ENCODE measurements at regions not wholly inside any gene's neighbourhood (a gene's known extent, or its start where the extent isn't known, plus 50 kb on each side); places are given as distances from the start of the nearest gene placed in this dataset.

DNA sequence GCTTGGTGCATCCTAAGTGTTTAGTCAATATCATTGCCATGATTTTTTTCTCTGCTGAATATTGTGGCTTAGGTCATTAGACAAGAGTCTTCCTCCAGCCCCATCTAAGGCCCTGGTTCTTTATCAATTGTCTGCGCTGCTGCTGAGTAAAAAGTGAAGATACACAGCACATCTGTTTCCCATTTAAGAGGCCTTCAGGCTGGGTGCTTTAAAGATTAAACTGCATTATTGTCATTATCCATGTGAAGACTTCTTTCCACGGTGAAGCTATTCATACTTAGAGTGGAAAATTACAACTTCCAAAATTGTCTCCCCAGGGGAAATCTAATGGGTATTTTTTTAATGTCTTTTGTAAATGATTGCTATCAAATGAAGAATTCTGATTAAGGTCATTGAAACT, 719.8 kb upstream of the LRRC4C start:
- no peak for DNase-seq (ENCODE audit: low spot score)

DNA sequence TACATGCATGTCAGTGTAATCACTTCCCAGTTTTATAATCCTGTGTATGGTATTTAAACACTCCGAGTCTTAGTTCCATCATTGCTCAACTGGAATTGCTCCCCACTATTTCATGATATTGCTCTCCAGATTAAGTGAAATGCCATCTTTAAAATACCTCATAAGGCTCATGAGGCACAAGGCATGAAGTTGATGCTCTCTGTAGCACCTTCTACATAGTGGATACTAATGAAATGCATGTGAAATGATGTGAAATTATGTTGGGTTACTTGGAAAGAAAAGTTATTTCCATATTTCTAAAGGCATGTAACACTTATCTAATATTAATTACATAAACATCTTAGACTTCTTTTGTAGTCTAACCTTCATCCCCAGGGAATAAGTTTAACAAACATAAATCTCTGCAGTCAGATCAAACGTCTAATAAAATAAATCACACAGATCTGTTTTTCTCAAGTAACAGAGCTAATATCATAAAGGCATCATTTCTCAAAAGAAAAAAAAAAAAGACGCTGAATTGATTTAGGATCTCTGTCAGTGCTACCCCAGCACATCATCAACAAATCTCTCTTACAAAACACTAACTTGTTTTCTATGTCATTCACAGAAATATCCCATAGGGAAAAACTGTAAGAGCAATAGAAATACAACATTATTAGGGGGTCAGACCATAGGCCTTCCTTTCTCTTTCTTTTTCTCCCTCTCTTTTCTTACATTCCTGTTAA, 736.0 kb upstream of the LRRC4C start:
- no peak for DNase-seq (ENCODE audit: low spot score)

DNA sequence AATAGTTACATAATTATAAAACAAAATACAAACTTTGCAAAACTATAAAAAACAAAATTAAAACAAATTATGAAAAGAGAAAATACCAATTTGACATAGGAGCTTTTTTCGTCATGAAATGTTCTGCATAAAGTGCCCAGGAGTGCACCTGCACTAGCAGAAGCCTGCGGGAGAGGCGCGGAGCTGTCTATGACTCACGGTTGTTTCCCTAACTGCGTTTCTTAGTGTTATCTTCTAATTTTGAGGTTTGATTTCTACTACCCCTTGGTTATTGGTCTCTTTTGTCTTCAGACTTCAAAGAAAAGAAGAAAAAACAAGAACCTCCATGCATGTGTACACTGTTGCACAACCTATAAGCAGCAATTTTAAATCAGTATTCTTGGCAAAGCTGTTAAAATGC, 740.9 kb upstream of the LRRC4C start:
- no peak for DNase-seq (ENCODE audit: low spot score)

DNA sequence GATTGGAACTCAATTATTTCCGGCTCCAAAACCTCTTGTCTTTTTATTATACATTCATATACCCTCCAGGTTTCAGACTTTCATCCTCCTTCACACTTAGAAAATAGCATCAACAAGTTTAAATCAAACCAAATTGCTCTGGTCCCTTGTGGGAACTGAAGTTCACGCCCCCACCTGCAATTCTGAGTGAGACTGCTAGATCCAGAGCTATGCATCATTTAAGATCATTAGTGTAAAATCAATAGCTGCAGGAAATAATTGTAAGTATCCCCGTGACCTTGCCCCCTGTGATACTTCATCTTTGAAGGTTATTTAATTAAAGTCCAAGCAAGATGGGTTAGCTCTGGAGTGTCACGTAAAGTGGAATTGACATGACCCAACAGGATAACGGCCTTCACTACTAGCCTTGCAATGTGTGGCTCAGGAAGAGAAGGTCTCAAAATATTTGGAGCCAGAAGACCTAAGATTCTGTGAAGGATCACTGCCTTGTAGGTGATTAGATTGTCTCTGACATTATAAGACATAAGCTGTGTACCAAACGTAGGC, 742.2 kb upstream of the LRRC4C start:
- DNase-seq (ENCODE audit: low spot score) = no peak

DNA sequence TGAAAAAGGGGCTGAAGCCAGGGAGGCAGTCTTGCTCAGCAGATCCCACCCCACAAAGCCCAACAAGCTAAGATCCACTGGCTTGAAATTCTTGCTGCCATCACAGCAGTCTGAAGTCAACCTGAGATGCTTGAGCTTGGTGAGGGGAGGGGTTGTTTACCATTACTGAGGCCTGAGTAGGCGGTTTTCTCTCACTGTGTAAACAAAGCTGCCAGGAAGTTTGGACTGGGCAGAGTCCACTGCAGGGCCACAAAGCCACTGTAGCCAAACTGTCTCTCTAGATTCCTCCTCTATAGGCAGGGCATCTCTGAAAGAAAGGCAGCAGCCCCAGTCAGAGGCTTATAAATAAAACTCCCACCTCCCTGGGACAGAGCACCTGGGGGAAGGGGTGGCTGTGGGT, 746.1 kb upstream of the LRRC4C start:
- DNase-seq (ENCODE audit: low spot score) = no peak

DNA sequence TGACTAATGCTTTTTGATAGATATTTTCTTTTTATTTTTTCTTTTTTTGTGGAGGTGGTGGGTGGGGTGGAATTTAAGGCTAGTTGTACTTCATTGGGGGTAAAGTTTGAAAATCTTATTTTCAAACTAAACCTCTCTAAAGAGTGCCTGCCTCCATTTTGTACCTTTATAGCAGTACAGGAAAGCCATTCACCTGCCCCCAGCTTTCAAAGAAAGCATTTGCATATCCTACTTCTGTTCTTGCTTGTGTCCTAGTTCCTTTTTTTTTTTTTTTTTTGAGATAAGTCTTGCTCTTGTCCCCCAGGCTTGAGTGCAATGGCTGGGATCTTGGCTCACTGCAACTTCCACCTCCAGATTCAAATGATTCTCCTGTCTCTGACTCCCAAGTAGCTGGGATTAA, 766.2 kb upstream of the LRRC4C start:
- DNase-seq (ENCODE audit: low spot score) = no peak

DNA sequence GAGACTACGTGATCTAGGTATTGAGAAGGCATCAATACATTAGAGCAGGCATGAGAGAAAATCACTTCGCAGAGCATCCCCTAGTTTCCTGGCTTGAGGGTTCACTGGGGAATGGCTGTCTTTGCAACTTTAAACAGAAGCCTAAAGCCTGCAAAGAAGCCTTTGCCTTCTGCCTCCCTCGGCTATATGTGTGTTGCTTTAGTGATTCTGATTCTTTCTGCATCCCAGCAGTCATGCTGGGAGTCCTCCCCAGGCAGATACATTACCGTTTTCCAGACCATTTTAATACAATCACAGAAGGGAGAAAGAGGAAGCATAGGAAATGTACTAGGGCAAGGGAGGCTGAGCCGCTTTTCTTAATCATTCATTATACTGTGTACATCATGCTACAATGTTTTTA, 773.2 kb upstream of the LRRC4C start:
- DNase-seq (ENCODE audit: low spot score) = no peak

DNA sequence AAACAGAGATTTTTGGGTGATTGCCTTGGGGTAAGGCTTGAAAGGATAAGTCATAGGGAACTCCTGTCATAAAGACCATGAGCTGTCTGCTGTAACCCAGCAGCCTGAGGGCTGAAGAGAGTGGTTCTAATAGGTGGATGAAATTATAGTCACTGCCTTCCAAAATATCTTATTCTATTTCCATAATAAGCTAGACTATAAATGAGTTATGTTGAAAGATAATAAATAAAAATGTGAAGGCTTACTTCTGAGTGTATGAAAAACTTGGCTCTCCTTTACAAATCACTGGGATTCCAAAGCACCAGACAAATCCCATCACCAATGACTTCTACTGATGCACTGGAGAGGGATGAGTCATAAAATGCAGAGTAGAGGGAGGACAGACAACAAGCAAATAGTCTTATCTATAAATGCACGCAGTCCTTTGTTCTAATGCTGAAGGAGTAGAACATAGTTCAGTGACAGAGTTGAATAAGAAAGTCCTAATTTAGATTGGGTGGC, 775.0 kb upstream of the LRRC4C start:
- DNase-seq (ENCODE audit: low spot score) = no peak

DNA sequence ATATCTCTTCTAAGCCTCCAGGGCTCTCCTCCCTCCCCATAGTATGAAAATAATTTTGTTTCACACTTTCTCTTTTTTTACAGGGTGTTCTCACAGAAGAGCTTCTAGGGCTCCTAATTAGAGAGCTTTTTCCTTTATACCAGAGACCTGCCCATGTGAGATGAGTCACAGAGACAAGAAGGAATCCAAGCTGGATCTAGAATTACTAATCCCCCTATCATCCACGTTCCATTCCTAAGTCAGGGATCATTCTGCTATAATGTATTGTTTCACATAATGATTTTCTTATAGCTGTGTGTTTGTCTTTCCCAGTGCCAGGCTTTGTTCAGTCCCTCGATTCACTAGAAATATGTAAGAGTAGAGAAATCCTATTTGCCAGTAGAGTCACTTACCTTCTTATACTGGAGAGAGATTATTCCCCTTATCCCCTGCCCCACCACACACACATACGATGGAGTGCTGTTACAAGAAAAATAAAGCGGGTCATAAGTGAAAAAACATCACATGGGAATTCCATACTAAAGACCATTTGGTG, 778.3 kb upstream of the LRRC4C start:
- no peak for DNase-seq (ENCODE audit: low spot score)

DNA sequence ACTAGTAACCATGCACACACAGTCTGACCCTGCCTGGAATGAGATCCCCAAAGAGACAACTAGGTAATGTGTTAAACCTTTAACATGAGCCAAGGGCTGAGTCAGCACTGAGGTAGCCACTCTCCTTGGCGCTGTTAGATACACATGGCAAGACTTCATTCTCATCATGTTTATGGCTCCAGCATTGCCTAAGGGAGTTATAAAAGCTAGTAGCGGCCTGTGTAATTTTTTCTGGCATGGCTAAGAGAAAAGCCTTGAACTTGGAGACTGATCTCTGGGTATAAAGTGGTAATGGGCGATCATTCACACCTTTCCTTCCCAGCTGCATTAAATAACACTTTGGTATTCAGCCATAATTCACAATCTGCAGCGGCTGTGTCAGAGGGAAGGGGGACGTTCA, 779.7 kb upstream of the LRRC4C start:
- DNase-seq (ENCODE audit: low spot score) = no peak

DNA sequence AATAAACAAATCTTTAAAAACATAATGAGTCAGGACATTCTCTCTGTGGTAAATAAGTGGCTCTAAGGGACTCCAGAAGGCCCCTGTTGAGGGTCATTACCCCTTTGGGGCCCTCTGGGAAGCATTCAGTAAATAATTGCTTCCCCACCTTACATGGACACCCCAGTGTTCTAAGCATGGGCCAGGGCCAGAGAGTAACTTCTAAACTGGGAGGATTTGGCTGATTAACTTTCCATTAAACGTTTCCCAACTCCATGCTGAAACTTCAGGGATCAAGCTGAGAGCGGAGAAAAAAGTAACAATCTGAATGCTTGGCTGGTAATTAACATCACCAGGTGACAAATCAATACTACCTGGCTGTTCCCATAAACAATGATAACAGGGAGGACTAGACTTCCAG, 783.9 kb upstream of the LRRC4C start:
- no peak for DNase-seq (ENCODE audit: low spot score)

DNA sequence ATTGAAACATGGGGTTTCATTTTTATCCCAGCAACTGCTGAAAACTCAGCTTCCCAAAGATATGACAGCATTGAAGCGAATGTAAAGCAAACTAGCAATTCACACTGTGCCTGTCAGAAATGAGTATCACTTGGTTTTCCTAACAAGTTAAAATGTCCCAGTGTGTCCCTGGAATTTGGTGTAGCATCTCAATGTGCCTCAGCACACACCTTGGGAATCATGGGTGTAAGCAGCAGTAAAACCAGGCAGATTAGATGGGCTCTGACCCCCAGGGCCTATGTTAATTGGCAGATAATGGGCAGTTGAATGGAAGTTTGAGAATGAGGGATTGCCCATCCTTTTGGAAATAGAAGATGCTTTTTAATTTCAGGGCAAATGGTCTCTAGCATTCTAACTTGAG, 784.9 kb upstream of the LRRC4C start:
- DNase-seq (ENCODE audit: low spot score) = no peak

DNA sequence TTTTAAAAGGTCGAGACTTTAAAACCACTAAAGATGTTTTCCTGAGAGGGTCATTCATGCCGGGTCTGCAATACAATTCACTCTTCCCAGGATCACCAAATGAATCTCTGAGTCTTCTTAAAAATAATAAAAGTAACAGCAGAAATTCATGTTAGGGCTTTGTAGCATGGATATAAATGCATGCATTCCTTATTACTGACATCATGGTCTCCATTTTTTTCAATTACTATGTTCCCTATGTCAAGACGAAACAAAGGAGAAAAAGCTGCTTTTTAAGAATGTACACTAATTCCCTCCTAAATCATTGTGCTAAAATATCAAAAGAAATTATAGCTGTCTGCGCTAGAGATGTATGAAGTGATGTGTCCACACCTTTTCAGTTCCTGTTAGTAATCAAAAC, 789.9 kb upstream of the LRRC4C start:
- DNase-seq (ENCODE audit: low spot score) = no peak

DNA sequence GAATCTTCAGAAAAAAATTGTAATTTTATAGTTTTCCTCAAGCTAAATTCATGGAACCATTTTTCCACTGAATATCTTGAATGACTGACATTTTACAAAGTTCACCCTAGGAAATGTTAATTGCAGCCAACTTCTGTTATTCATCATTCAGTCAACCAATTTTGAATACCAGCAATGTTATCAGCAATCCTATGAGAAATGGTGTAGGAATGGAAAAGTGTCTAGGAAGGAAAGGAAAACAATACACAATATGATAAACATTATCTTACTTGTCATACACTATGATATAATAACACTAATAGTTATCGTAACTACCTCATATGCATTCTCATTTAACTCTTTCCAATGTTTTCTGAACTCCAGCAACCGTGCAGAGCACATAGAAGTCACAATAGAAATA, 790.5 kb upstream of the LRRC4C start:
- DNase-seq (ENCODE audit: low spot score) = no peak

DNA sequence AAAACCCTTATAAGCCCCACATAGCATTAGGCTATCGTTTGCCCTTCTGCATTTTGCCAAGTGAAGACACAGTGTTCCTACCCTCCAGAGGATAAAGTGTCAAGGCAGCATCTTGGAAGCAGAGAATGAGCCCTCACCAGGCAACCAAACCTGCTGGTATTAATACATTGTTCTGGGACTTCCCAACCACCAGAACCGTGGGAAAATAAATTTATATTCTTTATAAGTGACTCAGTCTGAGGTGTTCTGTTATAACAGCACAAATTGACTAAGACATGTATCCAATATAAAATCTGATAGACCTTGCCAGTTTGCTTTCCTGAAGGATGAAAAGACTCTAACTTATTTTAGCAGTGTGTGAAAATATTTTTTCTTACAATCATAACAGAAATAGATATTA, 792.5 kb upstream of the LRRC4C start:
- DNase-seq (ENCODE audit: low spot score) = no peak

DNA sequence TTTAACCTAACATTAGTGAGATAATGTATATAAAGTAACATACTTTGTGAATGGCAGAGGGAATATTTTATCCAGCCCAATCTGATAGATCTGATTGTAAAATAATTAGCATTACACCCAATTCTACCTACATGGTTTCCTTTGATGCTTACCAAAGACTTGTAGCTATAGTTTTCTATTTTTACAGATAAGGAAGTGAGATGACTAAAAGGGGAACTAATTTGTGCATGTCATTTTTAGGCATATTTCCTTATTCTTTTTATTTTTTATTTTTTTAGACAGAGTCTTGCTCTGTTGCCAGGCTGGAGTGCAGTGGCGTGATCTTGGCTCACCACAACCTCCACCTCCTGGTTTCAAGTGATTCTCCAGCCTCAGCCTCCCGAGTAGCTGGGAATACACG, 793.7 kb upstream of the LRRC4C start:
- no peak for DNase-seq (ENCODE audit: low spot score)

DNA sequence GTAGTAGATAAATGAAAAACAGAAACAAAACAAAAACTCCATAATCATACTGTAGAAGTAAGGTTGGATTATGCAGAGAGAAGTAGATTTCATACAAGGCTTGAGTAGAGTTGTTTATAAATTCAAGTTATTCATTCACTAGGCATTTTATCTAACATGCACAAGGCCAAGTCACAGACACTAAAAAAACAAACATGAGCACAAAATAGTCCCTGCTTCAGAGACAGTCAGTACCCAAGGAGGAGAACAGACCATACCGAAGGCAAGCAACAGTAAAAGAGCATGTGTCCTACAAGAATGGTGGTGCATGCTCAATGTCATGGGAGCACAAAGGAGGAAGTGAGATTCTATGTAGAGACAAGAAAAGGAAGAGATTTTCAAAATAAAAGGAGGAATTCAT, 796.5 kb upstream of the LRRC4C start:
- no peak for DNase-seq (ENCODE audit: low spot score)

DNA sequence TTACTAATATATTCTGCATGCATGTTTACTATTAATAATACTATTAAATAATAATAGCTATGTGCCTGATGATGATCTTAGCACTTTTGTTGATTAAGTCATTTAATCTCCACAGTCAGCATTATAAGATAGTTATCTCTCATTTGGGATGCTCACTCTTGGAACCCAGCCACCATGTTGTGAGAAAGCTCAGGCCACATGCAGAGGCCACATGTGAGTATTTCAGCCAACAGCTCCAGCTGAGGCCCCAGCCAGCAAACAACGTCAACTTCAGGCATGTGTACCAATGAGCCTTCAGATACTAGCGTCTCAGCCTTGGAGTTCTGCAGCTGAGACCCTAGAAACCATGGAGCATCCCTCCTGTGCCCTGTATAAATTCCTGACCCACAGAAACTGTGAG, 798.1 kb upstream of the LRRC4C start:
- no peak for DNase-seq (ENCODE audit: low spot score)

DNA sequence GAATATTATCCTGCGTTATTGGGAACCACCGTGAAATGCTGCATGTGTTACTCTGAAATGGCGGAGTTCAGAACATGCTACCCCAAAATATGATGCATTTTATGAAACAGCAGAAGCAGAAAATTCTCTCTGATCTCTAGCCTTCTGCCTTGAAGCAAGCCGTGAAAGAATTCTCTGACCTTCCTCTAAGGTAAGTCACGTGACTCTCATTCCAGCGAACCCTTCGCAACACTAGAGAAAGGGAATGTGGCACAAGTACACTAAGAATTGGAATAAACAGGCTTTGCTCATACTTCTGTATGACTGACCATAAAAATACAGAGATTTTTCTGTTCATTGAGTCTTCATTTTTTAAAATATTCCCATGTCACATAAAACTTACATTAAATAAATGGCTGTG, 805.6 kb upstream of the LRRC4C start:
- DNase-seq (ENCODE audit: low spot score) = no peak

DNA sequence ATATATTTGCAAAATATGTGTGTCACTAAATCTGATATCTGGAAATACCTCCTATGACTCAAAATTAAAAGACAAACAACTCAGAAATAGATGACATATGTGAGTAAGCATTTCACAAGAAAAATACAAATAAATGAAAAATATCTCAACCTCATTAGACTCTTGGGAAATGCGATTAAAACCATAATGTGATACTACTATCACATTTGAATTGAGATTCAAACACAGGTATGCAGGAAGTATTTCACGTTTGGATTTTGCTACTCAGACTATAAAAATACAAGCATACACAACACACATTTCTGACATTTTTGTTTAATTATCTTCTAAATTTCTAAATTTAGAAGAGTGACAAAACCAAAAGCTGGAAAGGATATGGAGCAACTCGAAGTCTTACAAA, 811.9 kb upstream of the LRRC4C start:
- no peak for DNase-seq (ENCODE audit: low spot score)

DNA sequence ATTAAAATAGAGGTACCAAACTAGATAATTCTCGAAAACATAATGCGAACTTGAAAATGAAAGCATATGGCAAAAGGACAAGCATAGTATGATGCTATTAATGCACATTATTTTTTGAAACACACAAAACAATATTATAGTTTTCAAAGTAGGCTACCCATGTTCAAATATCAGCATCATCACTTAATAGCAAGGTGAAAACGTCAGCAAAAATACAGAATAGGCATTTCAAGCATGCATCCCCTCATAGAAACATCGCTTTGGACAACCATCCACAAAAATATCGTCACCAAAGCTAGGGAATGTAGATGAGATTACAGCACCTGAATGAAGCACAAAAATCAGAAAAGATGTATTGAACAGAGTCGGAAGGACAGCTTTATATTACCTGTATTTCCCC, 814.5 kb upstream of the LRRC4C start:
- DNase-seq (ENCODE audit: low spot score) = no peak

DNA sequence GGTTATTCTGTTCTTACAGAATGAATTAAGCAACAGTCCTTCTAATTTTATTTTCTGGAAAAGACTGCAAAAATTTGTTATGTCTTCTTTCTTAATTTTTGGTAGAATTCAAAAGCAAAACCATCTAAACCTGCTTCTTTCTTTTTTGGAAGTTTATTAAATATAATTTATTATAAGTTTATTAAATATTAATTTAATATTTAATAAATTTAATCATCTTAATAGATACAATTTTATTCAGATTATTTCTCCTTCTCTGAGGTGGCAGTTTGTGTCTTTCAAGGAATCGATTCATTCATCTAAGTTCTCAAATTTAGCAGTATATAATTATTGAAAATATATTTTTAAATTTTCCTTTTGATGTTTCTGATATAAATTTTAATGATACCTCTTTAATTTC, 837.5 kb upstream of the LRRC4C start:
- no peak for DNase-seq (ENCODE audit: low spot score)

DNA sequence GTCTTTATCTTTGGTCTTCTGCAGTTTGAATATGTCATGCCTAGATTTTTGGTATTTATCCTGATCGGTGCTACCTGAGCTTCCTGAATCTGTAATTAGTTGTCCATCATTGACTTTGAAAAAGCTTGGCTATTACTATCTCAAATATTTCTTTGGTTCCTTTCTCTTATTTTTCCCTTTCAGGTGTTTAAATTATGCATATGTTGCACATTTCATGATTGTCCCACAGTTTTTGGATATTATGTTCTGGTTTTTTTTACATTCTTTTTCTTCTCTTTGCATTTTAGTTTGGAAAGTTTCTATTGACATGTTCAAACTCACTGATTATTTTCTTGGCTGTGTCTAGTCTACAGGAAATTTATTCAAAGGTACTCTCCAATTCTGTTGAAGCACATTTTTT, 840.3 kb upstream of the LRRC4C start:
- no peak for DNase-seq (ENCODE audit: low spot score)

DNA sequence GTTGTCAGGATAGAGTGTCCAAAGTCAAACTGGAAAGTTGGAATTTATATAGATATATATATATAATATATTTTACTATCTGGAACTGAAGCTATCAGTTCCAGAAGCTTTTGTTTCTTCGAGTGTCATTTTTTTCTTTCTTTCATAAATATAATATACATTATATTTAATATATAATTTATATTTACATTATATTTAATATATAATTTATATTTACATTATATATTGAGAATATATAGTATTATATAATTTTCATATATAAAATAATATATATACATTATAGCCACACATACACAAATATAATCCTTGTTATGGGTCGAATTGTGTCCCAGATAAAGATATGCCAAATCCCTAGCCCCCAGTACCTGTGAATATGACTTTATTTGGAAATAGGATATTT, 842.3 kb upstream of the LRRC4C start:
- no peak for DNase-seq (ENCODE audit: low spot score)
